ENCODE measurements at regions not wholly inside any gene's neighbourhood (a gene's known extent, or its start where the extent isn't known, plus 50 kb on each side); places are given as distances from the start of the nearest gene placed in this dataset.

GRCh38 chr3:135513106-135514059, 452.1 kb upstream of the PPP2R3A start (continued):
- TF ChIP-seq DEAF1 (CRISPR knock-in tag; IDR thresholded peaks at IDR 0.05) (peak; percentile 46; the same call in 1 of the 2 replicates), MTF1 (CRISPR knock-in tag; IDR thresholded peaks at IDR 0.05; ENCODE audit: borderline replicate concordance) (peak; percentile 72; the same call in 1 of the 2 replicates), NFE2L1 (tag; IDR thresholded peaks at IDR 0.05; ENCODE audit: borderline replicate concordance, low read depth) (peak; percentile 67), RNF2 (IDR thresholded peaks at IDR 0.05) (peak; percentile 35; the same call in 1 of the 2 replicates), GATAD2B (IDR thresholded peaks at IDR 0.05; ENCODE audit: borderline replicate concordance) (no peak), POLR3A (IDR thresholded peaks at IDR 0.05; ENCODE audit: borderline replicate concordance, extremely low read depth, insufficient read depth, insufficient read length) (no peak), NCOR1 (IDR thresholded peaks at IDR 0.05) (peak; percentile 35; the same call in 1 of the 2 replicates), ZSCAN32 (CRISPR knock-in tag; IDR thresholded peaks at IDR 0.05) (peak; percentile 66; the same call in 1 of the 2 replicates), ZNF384 (IDR thresholded peaks at IDR 0.05; ENCODE audit: low read depth, low read length) (no peak), MCM5 (IDR thresholded peaks at IDR 0.05; ENCODE audit: low read depth) (no peak), TAF7 (tag; IDR thresholded peaks at IDR 0.05) (peak; percentile 83), BCLAF1 (IDR thresholded peaks at IDR 0.05; ENCODE audit: borderline replicate concordance in 1 of 2, control insufficient read depth in 1 of 2, low read depth in 2 of 2, low read length in 1 of 2) (no peak), ZNF274 (IDR thresholded peaks at IDR 0.05; ENCODE audit: borderline replicate concordance, low read depth, low read length) (no peak), ZNF165 (CRISPR knock-in tag; IDR thresholded peaks at IDR 0.05; ENCODE audit: borderline replicate concordance) (peak; percentile 97), ZNF398 (CRISPR knock-in tag; IDR thresholded peaks at IDR 0.05) (peak; percentile 60; the same call in 1 of the 2 replicates), JUND (IDR thresholded peaks at IDR 0.05; ENCODE audit: borderline replicate concordance, low read depth, low read length) (peak; percentile 86), JUND (tag; IDR thresholded peaks at IDR 0.05; ENCODE audit: borderline replicate concordance, low read depth, low read length) (peak; percentile 79; the same call in 1 of the 3 replicates), ZNF449 (CRISPR knock-in tag; IDR thresholded peaks at IDR 0.05) (peak; percentile 98)

Data from K562 (cell line).